Epithelial cell of proximal tubule (primary cell): ENCODE measurements at regions not wholly inside any gene's neighbourhood (a gene's known extent, or its start where the extent isn't known, plus 50 kb on each side); places are given as distances from the start of the nearest gene placed in this dataset.

Experiments used
- DNase-seq: peaks from one replicate; pipeline ENCODE4 v3.0.0-alpha.2; 2011; ENCODE audit warnings: low read depth
- H3K4me3 ChIP-seq: 2 replicates; pipeline ENCODE4 v1.5.1; 2011; ENCODE audit warnings: low read depth, mild to moderate bottlenecking, low read length
- TF ChIP-seq, protein P1 (sequence below): conservative IDR thresholded peaks from 2 replicates; pipeline ENCODE4 v1.5.1; 2012; ENCODE audit warnings: low read depth, mild to moderate bottlenecking, low read length

DNA sequence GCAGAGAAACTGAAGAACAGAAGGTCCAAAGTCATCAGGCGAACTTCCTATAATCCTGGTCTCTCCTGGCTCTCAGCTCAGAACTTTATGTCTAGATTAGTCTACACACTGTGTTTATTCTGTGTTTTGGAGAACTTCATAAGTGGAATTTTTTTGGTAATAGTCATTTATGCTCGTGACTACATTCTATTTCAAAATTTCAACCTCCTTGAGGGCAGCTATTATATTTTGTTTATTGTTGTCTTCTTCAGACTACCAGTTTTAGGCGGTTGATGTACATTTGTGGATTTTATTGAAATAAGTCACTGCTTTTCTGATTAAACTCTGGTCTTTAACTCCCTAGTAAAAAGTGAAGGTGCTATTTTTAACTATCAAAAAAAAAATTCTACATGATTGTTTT lies 816.6 kb downstream of the SATB2 start:
- TF ChIP-seq, protein P1, sequence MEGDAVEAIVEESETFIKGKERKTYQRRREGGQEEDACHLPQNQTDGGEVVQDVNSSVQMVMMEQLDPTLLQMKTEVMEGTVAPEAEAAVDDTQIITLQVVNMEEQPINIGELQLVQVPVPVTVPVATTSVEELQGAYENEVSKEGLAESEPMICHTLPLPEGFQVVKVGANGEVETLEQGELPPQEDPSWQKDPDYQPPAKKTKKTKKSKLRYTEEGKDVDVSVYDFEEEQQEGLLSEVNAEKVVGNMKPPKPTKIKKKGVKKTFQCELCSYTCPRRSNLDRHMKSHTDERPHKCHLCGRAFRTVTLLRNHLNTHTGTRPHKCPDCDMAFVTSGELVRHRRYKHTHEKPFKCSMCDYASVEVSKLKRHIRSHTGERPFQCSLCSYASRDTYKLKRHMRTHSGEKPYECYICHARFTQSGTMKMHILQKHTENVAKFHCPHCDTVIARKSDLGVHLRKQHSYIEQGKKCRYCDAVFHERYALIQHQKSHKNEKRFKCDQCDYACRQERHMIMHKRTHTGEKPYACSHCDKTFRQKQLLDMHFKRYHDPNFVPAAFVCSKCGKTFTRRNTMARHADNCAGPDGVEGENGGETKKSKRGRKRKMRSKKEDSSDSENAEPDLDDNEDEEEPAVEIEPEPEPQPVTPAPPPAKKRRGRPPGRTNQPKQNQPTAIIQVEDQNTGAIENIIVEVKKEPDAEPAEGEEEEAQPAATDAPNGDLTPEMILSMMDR, result no peak
- DNase-seq, result no peak
- H3K4me3 ChIP-seq, result no peak overlapping the region

DNA sequence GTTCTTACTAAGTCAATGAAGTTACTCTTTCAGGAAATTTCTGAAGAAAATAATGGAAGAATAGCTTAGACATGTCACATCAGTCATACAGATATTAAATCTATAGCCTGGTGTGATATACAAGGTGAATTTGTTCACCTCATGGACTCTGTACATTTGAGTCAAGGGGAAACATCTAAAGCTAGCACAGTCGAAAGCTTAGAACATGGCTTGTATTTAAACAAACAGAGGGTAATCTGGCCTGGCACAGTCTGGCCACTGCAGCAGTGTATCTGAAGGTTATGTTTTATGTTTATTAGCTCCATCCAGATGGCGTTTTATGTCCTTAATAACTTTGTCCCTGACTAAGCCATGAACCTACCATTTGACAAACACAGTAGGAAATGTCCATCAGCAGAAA lies 817.3 kb downstream of the SATB2 start:
- DNase-seq, result no peak
- TF ChIP-seq, protein P1, result no peak

DNA sequence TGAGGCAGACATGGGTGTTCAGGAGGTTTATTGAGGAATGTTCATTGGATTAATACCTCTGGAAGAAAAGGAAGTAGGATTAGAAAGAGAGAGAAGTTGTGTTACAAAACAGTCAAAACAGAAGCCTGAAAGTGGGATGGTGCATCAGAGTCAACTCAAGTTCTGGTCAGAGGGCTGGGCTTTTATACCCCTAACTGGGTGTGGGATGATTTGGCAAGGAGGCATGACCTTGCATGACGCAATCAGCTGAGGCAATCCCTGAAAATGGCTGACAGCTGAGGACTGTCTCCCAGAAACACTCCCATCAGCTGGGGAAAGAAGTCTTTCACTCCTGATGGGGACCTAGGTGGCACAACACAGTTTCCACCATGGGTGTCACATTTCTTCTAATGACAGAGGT lies 818.2 kb downstream of the SATB2 start:
- no peak overlapping the region for H3K4me3 ChIP-seq
- TF ChIP-seq, protein P1, result no peak
- no peak for DNase-seq

More for the DNA sequence above, 817.3 kb downstream of the SATB2 start:
- H3K4me3 ChIP-seq, result no peak overlapping the region

DNA sequence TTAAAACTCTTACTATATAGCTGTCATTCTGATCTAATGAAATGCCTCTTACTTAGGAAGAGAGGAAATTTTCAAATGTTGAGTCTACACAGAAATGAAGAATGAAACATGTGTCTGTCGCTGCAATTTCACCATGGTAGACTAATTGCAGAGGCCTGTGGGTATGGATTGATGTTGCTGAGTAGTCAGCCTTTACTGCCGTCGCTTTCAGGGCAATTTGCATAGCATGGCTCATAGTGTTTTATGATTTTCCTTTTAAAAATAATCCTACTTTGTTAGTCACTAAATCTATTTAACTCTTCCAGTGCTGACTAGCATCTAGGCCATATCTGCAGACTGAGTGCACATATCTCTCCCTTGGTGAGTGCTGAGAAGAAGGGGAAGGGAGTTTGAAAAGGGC lies 819.2 kb downstream of the SATB2 start:
- TF ChIP-seq, protein P1, result no peak
- DNase-seq, result no peak

DNA sequence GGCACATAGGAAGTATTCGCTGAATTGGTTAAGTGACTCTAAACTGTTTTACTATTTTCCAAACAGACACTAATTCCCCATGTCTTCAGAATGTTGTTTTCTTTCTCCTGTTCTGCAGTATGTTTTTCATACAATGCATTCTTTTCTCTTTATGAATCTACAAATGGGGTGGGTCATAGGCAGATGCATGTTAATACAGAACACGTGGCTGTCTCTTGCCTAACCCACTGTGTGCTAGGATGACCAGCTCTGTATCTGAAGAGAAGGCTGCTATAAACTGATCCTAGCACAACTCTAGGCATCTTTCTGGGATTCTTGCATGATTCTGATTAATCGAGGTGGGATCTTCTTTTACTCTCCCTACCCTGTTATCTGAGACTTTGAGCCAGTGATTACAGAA lies 826.0 kb downstream of the PLCL1 start:
- TF ChIP-seq, protein P1, result no peak
- no peak for DNase-seq
- no peak overlapping the region for H3K4me3 ChIP-seq

More for the DNA sequence above, 819.2 kb downstream of the SATB2 start:
- no peak overlapping the region for H3K4me3 ChIP-seq

DNA sequence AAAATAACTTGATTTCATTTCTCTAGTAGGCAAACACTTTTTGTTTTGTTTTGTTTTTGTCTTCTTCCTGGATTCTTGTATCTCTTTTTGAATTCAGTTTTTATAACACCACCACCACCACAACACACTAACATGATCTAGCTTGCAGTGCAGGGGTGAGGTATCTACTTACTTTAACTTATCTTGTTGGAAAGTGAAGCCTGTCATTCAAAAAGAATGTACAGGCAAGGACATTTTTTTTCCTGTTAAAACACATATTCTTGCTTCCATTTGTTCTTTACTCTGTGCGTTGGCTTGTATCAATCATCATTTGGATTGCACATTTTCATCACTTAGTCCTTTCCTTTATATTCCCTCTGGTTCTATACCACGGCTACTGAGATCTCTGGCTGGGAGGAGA lies 824.2 kb downstream of the PLCL1 start:
- no peak for DNase-seq
- TF ChIP-seq, protein P1, result no peak
- no peak overlapping the region for H3K4me3 ChIP-seq

DNA sequence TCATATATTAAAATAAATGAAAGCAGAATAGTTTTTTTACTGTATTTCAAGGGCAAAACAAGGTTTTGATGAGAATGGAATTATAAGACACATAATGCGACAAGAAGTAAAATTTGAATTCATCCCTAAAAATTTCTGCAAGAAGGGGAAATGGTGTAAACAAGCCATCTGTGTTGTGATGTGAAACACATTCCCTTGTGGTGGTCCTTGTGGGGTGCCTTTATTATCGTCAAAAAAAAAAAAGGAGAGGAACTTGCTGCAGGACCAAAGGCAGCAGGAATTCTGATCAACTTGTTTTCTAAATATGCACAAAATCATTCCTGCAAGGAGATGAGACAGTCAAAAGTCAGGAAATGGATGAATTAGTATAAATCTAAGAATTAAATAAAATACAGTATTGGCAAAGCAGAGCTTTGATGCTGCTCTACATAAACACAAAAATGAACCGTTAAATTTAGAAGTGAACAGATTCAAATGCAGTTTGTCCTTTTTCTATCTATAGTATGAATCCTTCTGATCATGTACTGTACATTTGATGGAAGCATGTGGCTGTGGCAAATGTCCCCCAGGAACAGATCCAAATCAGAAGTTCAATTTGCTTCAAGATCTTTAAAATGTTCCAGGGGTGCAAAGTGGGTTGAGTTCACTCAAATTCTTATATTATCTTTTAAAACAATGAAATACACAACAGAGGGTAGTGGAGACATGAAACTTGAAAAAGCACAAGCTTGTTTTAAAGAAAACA lies 818.8 kb downstream of the PLCL1 start:
- TF ChIP-seq, protein P1, result no peak
- H3K4me3 ChIP-seq, result no peak overlapping the region
- no peak for DNase-seq
